OCI-LY7 (cell line): ENCODE measurements at regions not wholly inside any gene's neighbourhood (a gene's known extent, or its start where the extent isn't known, plus 50 kb on each side); places are given as distances from the start of the nearest gene placed in this dataset.

Source experiments
- CTCF ChIP-seq: fragments of 200-600 bp; sonication (generic); conservative IDR thresholded peaks from 2 replicates; pipeline ENCODE4 v1.5.1; 2014; ENCODE audit warnings: mild to moderate bottlenecking, antibody characterized with exemption, low read length, moderate library complexity, mixed read lengths
- EZH2phosphoT487 ChIP-seq: fragments of 200-600 bp; sonication (generic); IDR thresholded peaks from 2 replicates; pipeline ENCODE4 v1.6.1; 2018; ENCODE audit warnings: low read depth, borderline replicate concordance, mild to moderate bottlenecking, mixed run types, antibody characterized with exemption, low read length, moderate library complexity, mixed read lengths

- TF ChIP-seq CTCF (no peak), EZH2phosphoT487 (no peak)
These were observed 234.5 kb upstream of the NEGR1 start for GRCh38 chr1:72516826-72517225.
